Activated CD8-positive, alpha-beta T cell treated with anti-CD3 and anti-CD28 coated beads, Interleukin-2, amount 10 ng/mL, durations not matched to agents 7 days and 5 days (primary cell): ENCODE measurements at regions not wholly inside any gene's neighbourhood (a gene's known extent, or its start where the extent isn't known, plus 50 kb on each side); places are given as distances from the start of the nearest gene placed in this dataset.

ENCODE experiments used
- ATAC-seq: fragments of 150-1000 bp; cut with Tn5 transposase; one replicate; pipeline ENCODE4 v1.10.0; 2021; ENCODE audit warnings: moderate library complexity
- CTCF ChIA-PET: fragments of 350-600 bp; sonication (Branson Sonifier 250); formaldehyde crosslinking; loops from one replicate; lab custom pipeline; 2021; ENCODE audit warnings: antibody characterized with exemption; lab: Charles Lee
- POLR2A ChIA-PET: fragments of 350-600 bp; sonication (Branson Sonifier 250); formaldehyde crosslinking; loops from one replicate; lab custom pipeline; 2021; ENCODE audit warnings: antibody characterized with exemption; lab: Charles Lee
- DNase-seq: peaks from one replicate; pipeline ENCODE4 v3.0.0-alpha.2; 2020
- H3K27ac Mint-ChIP-seq: one replicate; pipeline ENCODE4 v1.8.0; 2021; ENCODE audit warnings: mild to moderate bottlenecking, mixed read lengths
- H3K27me3 Mint-ChIP-seq: one replicate; pipeline ENCODE4 v1.8.0; 2021; ENCODE audit warnings: low read depth, mixed read lengths
- H3K36me3 Mint-ChIP-seq: one replicate; pipeline ENCODE4 v1.8.0; 2021; ENCODE audit warnings: low read depth, mixed read lengths
- H3K4me1 Mint-ChIP-seq: one replicate; pipeline ENCODE4 v1.8.0; 2021; ENCODE audit warnings: low read depth, mixed read lengths
- H3K4me3 Mint-ChIP-seq: one replicate; pipeline ENCODE4 v1.8.0; 2021; ENCODE audit warnings: mild to moderate bottlenecking, mixed read lengths
- H3K9me3 Mint-ChIP-seq: one replicate; pipeline ENCODE4 v1.8.0; 2022; ENCODE audit warnings: mixed read lengths; ENCODE audit not compliant: insufficient read depth

DNA sequence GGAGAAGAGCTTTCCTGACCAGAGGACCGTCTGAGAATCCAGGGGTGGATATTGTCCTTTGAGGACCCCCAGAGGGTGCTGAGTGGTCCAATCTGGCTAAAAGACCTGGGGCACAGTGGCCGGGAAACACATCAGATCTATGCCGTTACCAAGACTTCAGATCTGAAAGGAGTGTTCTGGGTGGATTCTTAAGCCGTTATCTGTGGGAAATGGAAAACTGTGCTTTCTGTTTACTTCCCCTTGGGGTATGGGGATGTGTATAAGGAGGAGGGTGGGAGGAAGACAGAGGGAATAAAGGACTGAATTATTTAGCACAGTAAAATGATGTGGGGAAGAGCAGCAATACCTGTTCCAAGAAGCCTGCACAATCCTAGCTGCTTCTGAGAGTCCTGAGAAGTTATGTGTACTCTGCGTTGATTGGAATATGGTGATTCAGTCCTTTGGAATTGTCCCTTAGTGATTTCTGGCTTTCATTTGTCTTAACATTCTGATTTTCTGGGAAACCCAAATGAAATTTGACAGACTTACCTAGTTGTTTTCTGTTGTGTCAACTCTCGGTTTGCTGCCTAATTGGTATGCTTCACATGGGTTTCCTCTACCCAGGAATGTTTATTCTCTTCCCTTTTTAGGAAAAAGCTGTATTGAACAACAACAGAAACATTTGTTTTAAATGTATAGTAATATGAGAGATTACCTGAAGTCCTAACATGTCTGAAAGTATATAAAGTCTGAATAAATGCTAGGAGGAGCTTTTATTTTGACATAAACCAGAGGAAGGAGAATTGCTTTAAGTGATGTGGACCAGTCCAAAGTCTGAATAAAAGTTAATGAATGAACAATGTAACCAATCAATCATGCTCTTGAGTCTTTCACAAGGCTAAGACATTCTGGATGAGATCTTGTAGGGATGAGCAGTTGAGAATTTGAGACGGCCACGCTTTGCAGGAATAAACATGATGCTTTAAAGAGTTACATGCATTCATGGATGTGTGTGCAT is 427.1 kb upstream of the C2CD4B start:
- ChIA-PET POLR2A (no interaction called here), CTCF (no interaction called here)
- DNase-seq (no peak), ATAC-seq (no peak)
- H3K9me3 Mint-ChIP-seq = no peaks in the 10 kb centered on the region
- no peak overlapping the region for H3K4me3 Mint-ChIP-seq
- H3K27me3 Mint-ChIP-seq = peaks cover 5% of the 10 kb centered on the region
- no peaks in the 10 kb centered on the region for H3K36me3 Mint-ChIP-seq
- H3K27ac Mint-ChIP-seq = no peak overlapping the region
- no peaks in the 10 kb centered on the region for H3K4me1 Mint-ChIP-seq

DNA sequence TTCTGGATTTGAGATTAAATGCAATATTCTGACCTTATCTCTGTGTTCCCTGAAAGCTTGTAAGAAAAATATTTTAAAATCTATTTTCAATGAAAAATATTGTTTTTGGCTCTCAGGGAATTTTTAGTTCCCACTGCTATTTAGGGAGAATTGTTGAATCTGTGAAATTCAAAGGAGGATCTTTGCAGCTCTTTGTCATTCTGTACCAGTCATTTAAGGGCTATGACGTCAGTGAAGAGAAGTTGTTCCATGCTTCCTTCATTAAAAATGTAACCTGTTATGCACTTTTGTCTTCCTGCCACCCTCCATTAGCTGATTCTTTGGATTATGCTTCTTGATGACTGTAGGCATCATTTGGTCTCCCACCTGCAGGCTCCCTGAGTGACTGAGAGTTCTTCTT is 427.8 kb upstream of the C2CD4B start:
- Mint-ChIP-seq H3K27me3 (peaks cover 5% of the 10 kb centered on the region), H3K4me1 (no peaks in the 10 kb centered on the region), H3K27ac (no peak overlapping the region), H3K9me3 (no peaks in the 10 kb centered on the region), H3K36me3 (no peaks in the 10 kb centered on the region), H3K4me3 (no peak overlapping the region)
- ChIA-PET POLR2A (no interaction called here), CTCF (no interaction called here)
- DNase-seq = no peak
- ATAC-seq = no peak

DNA sequence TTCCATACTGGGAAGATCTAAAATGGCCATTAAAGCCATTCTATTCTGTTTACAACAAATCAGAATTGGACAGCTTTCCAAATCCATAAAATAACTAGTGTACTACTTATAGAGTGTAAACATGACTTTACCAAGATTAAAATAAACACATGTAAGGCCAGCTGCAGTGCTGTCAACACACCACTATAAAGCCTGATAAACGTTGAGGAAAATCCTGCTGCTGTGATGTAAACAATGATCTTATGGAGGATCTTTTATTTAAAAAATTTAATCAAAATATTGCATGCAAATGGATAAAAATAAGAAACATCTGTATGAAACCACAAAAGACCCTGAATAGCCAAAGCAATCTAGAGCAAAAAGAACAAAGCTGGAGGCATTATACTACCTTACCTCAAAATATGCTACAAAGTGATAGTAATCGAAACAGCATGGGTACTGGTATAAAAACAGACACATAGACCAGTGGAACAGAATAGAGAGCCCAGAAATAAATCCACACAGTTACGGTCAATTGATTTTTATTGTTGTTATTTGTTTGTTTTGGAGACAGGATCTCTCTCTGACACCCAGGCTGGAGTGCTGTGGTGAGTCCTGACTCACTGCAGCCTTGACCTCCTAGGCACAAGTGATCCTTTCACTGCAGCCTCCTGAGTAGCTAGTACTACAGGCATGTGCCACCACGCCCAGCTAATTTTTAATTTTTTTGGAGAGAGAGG is 428.8 kb upstream of the C2CD4B start:
- no peak for DNase-seq
- Mint-ChIP-seq H3K4me1 (no peaks in the 10 kb centered on the region), H3K27ac (no peak overlapping the region), H3K9me3 (no peaks in the 10 kb centered on the region), H3K27me3 (peaks cover 5% of the 10 kb centered on the region), H3K4me3 (no peak overlapping the region), H3K36me3 (no peaks in the 10 kb centered on the region)
- no peak for ATAC-seq
- ChIA-PET POLR2A (no interaction called here), CTCF (no interaction called here)

DNA sequence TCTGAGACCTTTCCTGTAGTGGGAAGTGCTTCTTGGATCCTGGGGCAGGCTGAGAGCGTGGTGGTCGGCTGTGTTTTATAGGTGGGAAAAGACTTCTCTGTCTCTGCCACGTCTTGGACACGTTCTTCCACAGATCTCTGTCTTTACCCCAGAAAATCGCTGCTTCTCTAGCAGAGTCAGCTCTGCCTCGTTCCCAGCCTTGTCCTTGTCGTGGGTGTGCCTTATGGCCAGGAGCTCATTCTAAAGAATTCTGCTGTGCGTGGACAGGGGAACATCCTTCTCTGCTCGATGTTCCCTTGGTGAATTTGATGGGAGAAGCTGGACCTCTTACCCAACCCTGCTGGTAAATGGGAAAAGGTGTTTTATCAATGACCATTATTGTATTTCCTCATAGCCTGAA is 433.1 kb upstream of the C2CD4B start:
- Mint-ChIP-seq H3K4me3 (no peak overlapping the region), H3K27me3 (peaks cover 7% of the 10 kb centered on the region), H3K4me1 (no peaks in the 10 kb centered on the region), H3K27ac (no peak overlapping the region), H3K9me3 (no peaks in the 10 kb centered on the region), H3K36me3 (no peaks in the 10 kb centered on the region)
- DNase-seq (no peak), ATAC-seq (no peak)
- ChIA-PET CTCF (no interaction called here), POLR2A (no interaction called here)

- Mint-ChIP-seq H3K4me3 (no peak overlapping the region), H3K9me3 (no peaks in the 10 kb centered on the region), H3K27me3 (peaks cover 7% of the 10 kb centered on the region), H3K27ac (no peak overlapping the region), H3K4me1 (no peaks in the 10 kb centered on the region), H3K36me3 (no peaks in the 10 kb centered on the region)
- ChIA-PET CTCF (no interaction called here), POLR2A (no interaction called here)
- DNase-seq = no peak
- ATAC-seq = no peak
Measured at GRCh38 chr15:62599791-62600777, 435.0 kb upstream of the C2CD4B start.

DNA sequence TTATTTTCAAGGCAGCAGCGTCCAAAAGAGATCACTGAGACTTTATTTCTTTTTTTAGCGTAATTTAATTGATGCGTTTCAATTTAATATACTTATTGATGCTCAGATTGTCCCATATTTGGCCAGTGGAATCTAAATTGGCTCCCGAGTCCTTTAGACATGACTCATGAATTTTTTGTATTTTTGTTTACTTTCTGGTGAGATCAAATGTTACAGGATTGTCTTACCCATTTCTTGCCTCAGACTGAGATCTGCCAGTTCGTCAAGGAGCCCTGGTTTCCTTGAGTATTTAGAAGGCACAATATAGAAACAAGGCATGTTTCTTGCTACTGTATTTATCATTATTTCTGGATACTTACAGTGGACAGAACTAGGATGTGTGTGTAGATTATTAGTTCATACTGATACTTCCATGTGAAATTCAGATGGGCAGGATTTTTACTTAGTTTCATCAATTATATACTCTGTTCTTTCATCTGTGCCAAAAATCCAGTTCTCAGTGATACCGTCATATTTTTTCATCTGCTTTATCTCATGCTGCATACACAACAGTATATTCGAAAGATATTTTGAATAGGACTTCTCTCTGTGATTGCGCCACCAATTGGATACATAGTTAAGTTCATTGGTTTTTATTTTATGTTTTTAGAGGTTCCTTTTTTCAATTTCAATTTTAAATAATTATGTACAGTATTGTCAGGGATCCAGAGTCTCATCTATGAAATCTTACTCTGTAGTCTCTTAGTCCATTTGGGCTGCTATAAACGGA is 436.9 kb upstream of the C2CD4B start:
- Mint-ChIP-seq H3K36me3 (no peaks in the 10 kb centered on the region), H3K9me3 (no peaks in the 10 kb centered on the region), H3K27me3 (peaks cover 7% of the 10 kb centered on the region), H3K27ac (no peak overlapping the region), H3K4me3 (no peak overlapping the region), H3K4me1 (no peaks in the 10 kb centered on the region)
- CTCF ChIA-PET = no interaction called here
- ATAC-seq = no peak
- no peak for DNase-seq
- POLR2A ChIA-PET = no interaction called here

DNA sequence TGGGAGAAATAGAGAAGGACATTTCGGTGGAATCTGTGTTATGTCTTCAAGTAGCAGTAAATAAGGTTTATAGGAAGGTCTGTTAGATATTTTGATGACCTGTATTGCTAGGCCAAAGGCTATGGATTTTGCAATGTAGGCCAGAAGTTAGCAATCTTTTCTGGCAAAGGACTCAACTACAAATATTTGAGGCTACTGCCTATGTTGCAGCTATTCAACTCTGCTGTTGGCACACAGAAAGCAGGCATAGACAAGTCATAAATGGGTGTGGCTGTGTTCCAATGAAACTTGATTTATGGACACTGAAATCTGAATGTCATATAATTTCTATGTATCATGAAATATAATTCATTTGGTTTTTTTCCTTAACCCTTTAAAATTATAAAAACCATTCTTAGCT is 438.7 kb upstream of the C2CD4B start:
- CTCF ChIA-PET = no interaction called here
- ATAC-seq (no peak), DNase-seq (no peak)
- Mint-ChIP-seq H3K36me3 (no peaks in the 10 kb centered on the region), H3K4me1 (no peaks in the 10 kb centered on the region), H3K4me3 (no peak overlapping the region), H3K9me3 (no peaks in the 10 kb centered on the region), H3K27ac (no peak overlapping the region), H3K27me3 (peaks cover 8% of the 10 kb centered on the region)
- POLR2A ChIA-PET = no interaction called here

- POLR2A ChIA-PET = no interaction called here
- DNase-seq = no peak
- Mint-ChIP-seq H3K4me3 (no peak overlapping the region), H3K27ac (no peak overlapping the region), H3K27me3 (peaks cover 3% of the 10 kb centered on the region), H3K9me3 (no peaks in the 10 kb centered on the region), H3K36me3 (no peaks in the 10 kb centered on the region), H3K4me1 (no peaks in the 10 kb centered on the region)
- CTCF ChIA-PET = no interaction called here
- ATAC-seq = no peak
Measured at GRCh38 chr15:62605282-62605681, 437.3 kb upstream of the TPM1 start.

GRCh38 chr15:62606376-62607113 is 436.0 kb upstream of the TPM1 start:
- no peak overlapping the region for H3K27ac Mint-ChIP-seq
- POLR2A ChIA-PET = no interaction called here
- peaks cover 6% of the 10 kb centered on the region for H3K27me3 Mint-ChIP-seq
- H3K4me3 Mint-ChIP-seq = no peak overlapping the region
- CTCF ChIA-PET = no interaction called here
- no peaks in the 10 kb centered on the region for H3K36me3 Mint-ChIP-seq
- no peak for DNase-seq
- no peaks in the 10 kb centered on the region for H3K4me1 Mint-ChIP-seq
- no peaks in the 10 kb centered on the region for H3K9me3 Mint-ChIP-seq
- no peak for ATAC-seq

- CTCF ChIA-PET = no interaction called here
- POLR2A ChIA-PET = no interaction called here
- Mint-ChIP-seq H3K27me3 (peaks cover 6% of the 10 kb centered on the region), H3K27ac (no peak overlapping the region), H3K9me3 (no peaks in the 10 kb centered on the region), H3K4me1 (no peaks in the 10 kb centered on the region), H3K4me3 (no peak overlapping the region), H3K36me3 (no peaks in the 10 kb centered on the region)
- DNase-seq (no peak), ATAC-seq (no peak)
Measured at GRCh38 chr15:62607114-62607462, 435.5 kb upstream of the TPM1 start.

- peaks cover 6% of the 10 kb centered on the region for H3K27me3 Mint-ChIP-seq
- no peaks in the 10 kb centered on the region for H3K9me3 Mint-ChIP-seq
- no peaks in the 10 kb centered on the region for H3K36me3 Mint-ChIP-seq
- H3K4me1 Mint-ChIP-seq = no peaks in the 10 kb centered on the region
- CTCF ChIA-PET = no interaction called here
- no peak overlapping the region for H3K27ac Mint-ChIP-seq
- DNase-seq = no peak
- no peak overlapping the region for H3K4me3 Mint-ChIP-seq
- ATAC-seq = no peak
- POLR2A ChIA-PET = no interaction called here
Measured at GRCh38 chr15:62607643-62608042, 434.9 kb upstream of the TPM1 start.
